MM.1S (cell line): ENCODE measurements at regions not wholly inside any gene's neighbourhood (a gene's known extent, or its start where the extent isn't known, plus 50 kb on each side); places are given as distances from the start of the nearest gene placed in this dataset.

Experiments
- DNase-seq: peaks from one replicate; pipeline ENCODE4 v3.0.0-alpha.2; 2015
- H2AFZ ChIP-seq: fragments of 300-600 bp; sonication (generic); 2 replicates; pipeline ENCODE4 v1.6.0; 2016; ENCODE audit warnings: antibody characterized with exemption, low read length
- H3F3A ChIP-seq: fragments of 300-600 bp; sonication (generic); 2 replicates; pipeline ENCODE4 v1.6.1; 2016; ENCODE audit warnings: mild to moderate bottlenecking, antibody characterized with exemption, low read length, moderate library complexity, mixed read lengths; ENCODE audit not compliant: insufficient read depth
- H3K27ac ChIP-seq: fragments of 300-600 bp; sonication (generic); 2 replicates; pipeline ENCODE4 v1.5.1; 2016; ENCODE audit warnings: mild to moderate bottlenecking, low read length
- H3K27me3 ChIP-seq: fragments of 300-600 bp; sonication (generic); replicated peaks from 2 replicates; pipeline ENCODE4 v1.6.0; 2016; ENCODE audit warnings: low read length; ENCODE audit not compliant: insufficient read depth
- H3K36me3 ChIP-seq: fragments of 300-600 bp; sonication (generic); replicated peaks from 2 replicates; pipeline ENCODE4 v1.6.1; 2016; ENCODE audit warnings: mild to moderate bottlenecking, low read length, mixed read lengths; ENCODE audit not compliant: insufficient read depth
- H3K4me1 ChIP-seq: fragments of 300-600 bp; sonication (generic); 2 replicates; pipeline ENCODE4 v1.6.1; 2016; ENCODE audit warnings: low read length, mixed read lengths
- H3K4me2 ChIP-seq: fragments of 300-600 bp; sonication (generic); 2 replicates; pipeline ENCODE4 v1.6.0; 2016; ENCODE audit warnings: low read depth, low read length
- H3K4me3 ChIP-seq: fragments of 300-600 bp; sonication (generic); 2 replicates; pipeline ENCODE4 v1.5.1; 2016; ENCODE audit warnings: low read length, mixed read lengths
- H3K79me2 ChIP-seq: fragments of 300-600 bp; sonication (generic); 2 replicates; pipeline ENCODE4 v1.6.1; 2016; ENCODE audit warnings: mixed run types, low read length, mixed read lengths
- H3K9ac ChIP-seq: fragments of 300-600 bp; sonication (generic); 2 replicates; pipeline ENCODE4 v1.6.1; 2016; ENCODE audit warnings: low read length, mixed read lengths
- H3K9me2 ChIP-seq: fragments of 300-600 bp; sonication (generic); replicated peaks from 2 replicates; pipeline ENCODE4 v1.6.1; 2016; ENCODE audit warnings: mild to moderate bottlenecking, low read length, mixed read lengths; ENCODE audit not compliant: insufficient read depth
- H3K9me3 ChIP-seq: fragments of 300-600 bp; sonication (generic); replicated peaks from 2 replicates; pipeline ENCODE4 v1.6.1; 2016; ENCODE audit warnings: mild to moderate bottlenecking, low read length, mixed read lengths; ENCODE audit not compliant: insufficient read depth
- H4K20me1 ChIP-seq: fragments of 300-600 bp; sonication (generic); 2 replicates; pipeline ENCODE4 v1.6.1; 2016; ENCODE audit warnings: mild to moderate bottlenecking, low read length, moderate library complexity, mixed read lengths; ENCODE audit not compliant: insufficient read depth
- CTCF ChIP-seq: fragments of 300-600 bp; sonication (generic); IDR thresholded peaks from 2 replicates; pipeline ENCODE4 v1.5.1; 2016; ENCODE audit warnings: antibody characterized with exemption, low read length, mixed read lengths
- EZH2 ChIP-seq: fragments of 300-600 bp; sonication (generic); optimal IDR thresholded peaks from 2 replicates; pipeline ENCODE3; 2017; ENCODE audit warnings: low read depth, mild to moderate bottlenecking, antibody characterized with exemption, low read length, mixed read lengths
- EZH2phosphoT487 ChIP-seq: fragments of 300-600 bp; sonication (generic); IDR thresholded peaks from 2 replicates; pipeline ENCODE4 v1.6.1; 2018; ENCODE audit warnings: antibody characterized with exemption, low read length

- Histone ChIP-seq H3K9me2 (no peaks in the 10 kb centered on the region), H3K4me2 (no peak overlapping the region), H4K20me1 (no peaks in the 10 kb centered on the region), H3K79me2 (no peaks in the 10 kb centered on the region), H3K4me1 (no peaks in the 10 kb centered on the region), H3K9me3 (no peaks in the 10 kb centered on the region), H3K27ac (no peak overlapping the region), H3F3A (no peaks in the 10 kb centered on the region), H3K9ac (no peak overlapping the region), H3K4me3 (no peak overlapping the region), H2AFZ (no peak overlapping the region), H3K36me3 (no peaks in the 10 kb centered on the region), H3K27me3 (no peaks in the 10 kb centered on the region)
- TF ChIP-seq EZH2phosphoT487 (no peak), EZH2 (no peak), CTCF (no peak)
- no peak for DNase-seq
These were observed 362.8 kb downstream of the DCDC2C start for GRCh38 chr2:4066217-4066616.

GRCh38 chr2:4073026-4073569 is 369.7 kb downstream of the DCDC2C start:
- no peaks in the 10 kb centered on the region for H3K36me3 ChIP-seq
- no peaks in the 10 kb centered on the region for H4K20me1 ChIP-seq
- H3K9me2 ChIP-seq = no peaks in the 10 kb centered on the region
- H2AFZ ChIP-seq = no peak overlapping the region
- H3K4me2 ChIP-seq = no peak overlapping the region
- H3K79me2 ChIP-seq = no peaks in the 10 kb centered on the region
- H3K9me3 ChIP-seq = no peaks in the 10 kb centered on the region
- H3F3A ChIP-seq = no peaks in the 10 kb centered on the region
- no peak for DNase-seq
- H3K4me3 ChIP-seq = no peak overlapping the region
- no peaks in the 10 kb centered on the region for H3K4me1 ChIP-seq
- no peak overlapping the region for H3K9ac ChIP-seq
- no peak overlapping the region for H3K27ac ChIP-seq
- H3K27me3 ChIP-seq = no peaks in the 10 kb centered on the region
- TF ChIP-seq EZH2phosphoT487 (no peak), CTCF (no peak), EZH2 (no peak)

GRCh38 chr2:4077017-4077416 is 373.6 kb downstream of the DCDC2C start:
- TF ChIP-seq CTCF (no peak), EZH2phosphoT487 (no peak), EZH2 (no peak)

More at GRCh38 chr2:4077017-4077416, 373.6 kb downstream of the DCDC2C start:
- Histone ChIP-seq H4K20me1 (no peaks in the 10 kb centered on the region), H3K36me3 (no peaks in the 10 kb centered on the region), H3K79me2 (no peaks in the 10 kb centered on the region), H3F3A (no peaks in the 10 kb centered on the region), H3K27ac (no peak overlapping the region), H3K27me3 (no peaks in the 10 kb centered on the region), H3K9ac (no peak overlapping the region), H3K4me2 (no peak overlapping the region), H3K9me2 (no peaks in the 10 kb centered on the region), H3K4me3 (no peak overlapping the region), H2AFZ (no peak overlapping the region), H3K9me3 (no peaks in the 10 kb centered on the region), H3K4me1 (no peaks in the 10 kb centered on the region)
- DNase-seq = no peak
